Fibroblast of skin of left quadriceps (primary cell): ENCODE measurements at regions not wholly inside any gene's neighbourhood (a gene's known extent, or its start where the extent isn't known, plus 50 kb on each side); places are given as distances from the start of the nearest gene placed in this dataset.
"Not testable (repeated sequence)": the region's sequence is repeated elsewhere in the genome, so short reads cannot be mapped to it uniquely, and the experiment has no call there.

Experiments
- DNase-seq, 2 experiments: peaks; one replicate each; pipeline ENCODE4 v3.0.0-alpha.2; 2013; ENCODE audit warnings: low read depth in 2 of 2

GRCh38 chr14:59107819-59108218, 80.6 kb upstream of the DAAM1 start:
- no peak for DNase-seq

GRCh38 chr14:59116984-59117415, 71.5 kb upstream of the DAAM1 start:
- DNase-seq: no peak

GRCh38 chr14:59117754-59118528, 70.5 kb upstream of the DAAM1 start:
- no peak for DNase-seq

GRCh38 chr14:59120921-59121320, 67.5 kb upstream of the DAAM1 start:
- DNase-seq: no peak

- no peak for DNase-seq
Observed at GRCh38 chr14:59123531-59123930, 64.9 kb upstream of the DAAM1 start.

- DNase-seq: no peak
Observed at GRCh38 chr14:59123975-59124374, 64.5 kb upstream of the DAAM1 start.

GRCh38 chr14:59125156-59125555, 63.3 kb upstream of the DAAM1 start:
- DNase-seq: no peak

GRCh38 chr14:59126714-59127436, 61.6 kb upstream of the DAAM1 start:
- no peak for DNase-seq

- no peak for DNase-seq
Observed at GRCh38 chr14:59127437-59127732, 61.1 kb upstream of the DAAM1 start.

- no peak for DNase-seq
Observed at GRCh38 chr14:59130462-59130861, 58.0 kb upstream of the DAAM1 start.

GRCh38 chr14:59131938-59132795, 56.3 kb upstream of the DAAM1 start:
- DNase-seq: no peak

- DNase-seq: no peak
Observed at GRCh38 chr14:59132796-59133494, 55.5 kb upstream of the DAAM1 start.

GRCh38 chr14:59133709-59134108, 54.8 kb upstream of the DAAM1 start:
- DNase-seq: no peak

GRCh38 chr14:59134307-59134706, 54.2 kb upstream of the DAAM1 start:
- DNase-seq: no peak

GRCh38 chr14:59137256-59137655, 51.2 kb upstream of the DAAM1 start:
- DNase-seq: no peak

GRCh38 chr14:59138576-59138975, 49.9 kb upstream of the DAAM1 start:
- not testable (repeated sequence) for DNase-seq
